AG10803 (cell line): ENCODE measurements at regions not wholly inside any gene's neighbourhood (a gene's known extent, or its start where the extent isn't known, plus 50 kb on each side); places are given as distances from the start of the nearest gene placed in this dataset.

Experiments
- DNase-seq: peaks from one replicate; pipeline ENCODE4 v3.0.0; 2010; ENCODE audit warnings: low read depth
- H3K4me3 ChIP-seq: 2 replicates; pipeline ENCODE4 v1.5.1; 2011; ENCODE audit warnings: mild to moderate bottlenecking, low read length, control low read depth
- TF ChIP-seq, protein P1 (sequence below): conservative IDR thresholded peaks from 2 replicates; pipeline ENCODE4 v1.5.1; 2011; ENCODE audit warnings: mild to moderate bottlenecking, low read length, control low read depth, inconsistent platforms

DNA sequence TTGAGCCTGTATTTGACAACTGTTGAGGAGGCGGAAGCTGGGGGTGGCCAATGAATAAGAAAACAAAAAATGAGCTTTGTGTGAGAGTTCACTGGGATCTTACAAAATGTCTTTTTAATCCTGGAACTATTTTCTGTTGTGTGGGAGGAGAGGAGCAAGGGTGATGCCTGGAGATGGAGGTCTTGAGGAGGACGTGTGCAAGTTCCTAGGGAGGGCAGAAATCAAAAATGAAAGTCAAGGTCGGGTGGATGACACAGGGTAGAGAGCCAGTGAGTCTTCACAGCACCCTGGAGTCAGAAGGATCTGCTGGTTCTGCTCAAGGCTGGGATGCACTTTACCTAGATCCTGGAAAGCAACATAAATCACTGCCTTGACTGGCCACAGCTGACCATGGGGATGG is 180.3 kb upstream of the PKDCC start:
- TF ChIP-seq, protein P1, sequence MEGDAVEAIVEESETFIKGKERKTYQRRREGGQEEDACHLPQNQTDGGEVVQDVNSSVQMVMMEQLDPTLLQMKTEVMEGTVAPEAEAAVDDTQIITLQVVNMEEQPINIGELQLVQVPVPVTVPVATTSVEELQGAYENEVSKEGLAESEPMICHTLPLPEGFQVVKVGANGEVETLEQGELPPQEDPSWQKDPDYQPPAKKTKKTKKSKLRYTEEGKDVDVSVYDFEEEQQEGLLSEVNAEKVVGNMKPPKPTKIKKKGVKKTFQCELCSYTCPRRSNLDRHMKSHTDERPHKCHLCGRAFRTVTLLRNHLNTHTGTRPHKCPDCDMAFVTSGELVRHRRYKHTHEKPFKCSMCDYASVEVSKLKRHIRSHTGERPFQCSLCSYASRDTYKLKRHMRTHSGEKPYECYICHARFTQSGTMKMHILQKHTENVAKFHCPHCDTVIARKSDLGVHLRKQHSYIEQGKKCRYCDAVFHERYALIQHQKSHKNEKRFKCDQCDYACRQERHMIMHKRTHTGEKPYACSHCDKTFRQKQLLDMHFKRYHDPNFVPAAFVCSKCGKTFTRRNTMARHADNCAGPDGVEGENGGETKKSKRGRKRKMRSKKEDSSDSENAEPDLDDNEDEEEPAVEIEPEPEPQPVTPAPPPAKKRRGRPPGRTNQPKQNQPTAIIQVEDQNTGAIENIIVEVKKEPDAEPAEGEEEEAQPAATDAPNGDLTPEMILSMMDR: no peak
- peak overlapping the region; percentile 20 for H3K4me3 ChIP-seq
- peak; percentile 13 for DNase-seq

GRCh38 chr2:41869542-41870264 is 178.1 kb upstream of the PKDCC start:
- DNase-seq: peak; percentile 56
- H3K4me3 ChIP-seq: no peak overlapping the region
- TF ChIP-seq, protein P1: peak; percentile 94

DNA sequence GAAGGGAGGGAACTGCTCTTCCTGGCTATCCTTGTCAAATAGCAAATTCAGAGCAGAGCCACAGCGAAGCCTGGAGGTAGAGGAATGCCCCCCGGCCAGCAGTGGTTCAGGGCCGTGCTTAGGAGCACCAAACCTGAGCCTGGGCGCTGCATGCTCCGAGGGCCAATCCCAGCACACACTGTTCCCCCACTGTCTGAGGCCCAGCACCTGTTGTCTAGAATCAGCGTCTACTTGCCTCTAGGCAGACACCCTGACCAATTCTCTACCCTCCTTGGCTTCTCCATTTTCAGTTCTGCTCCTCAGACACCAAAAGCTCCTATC is 177.6 kb upstream of the PKDCC start:
- TF ChIP-seq, protein P1: no peak
- DNase-seq: no peak
- no peak overlapping the region for H3K4me3 ChIP-seq

DNA sequence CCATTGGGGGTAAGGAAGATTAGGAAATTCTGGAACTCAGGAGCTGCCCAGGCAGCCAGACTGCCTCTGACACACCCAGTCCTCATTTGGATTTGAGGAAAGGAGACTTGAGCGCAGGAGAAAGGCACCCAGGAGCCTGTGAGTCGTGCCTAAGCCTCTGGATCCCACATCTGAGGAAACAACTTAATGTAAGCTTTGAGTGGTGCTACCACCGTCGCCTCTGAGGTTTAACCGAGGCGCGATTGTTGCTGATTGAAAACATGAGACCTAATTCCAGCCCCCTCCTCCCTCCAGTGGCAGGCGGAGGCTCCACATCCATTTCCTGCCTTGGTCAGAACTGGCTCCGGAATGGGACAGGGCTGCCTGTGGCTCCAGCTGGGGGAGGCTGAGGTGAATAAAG is 176.7 kb upstream of the PKDCC start:
- TF ChIP-seq, protein P1: peak; percentile 57
- H3K4me3 ChIP-seq: no peak overlapping the region

DNA sequence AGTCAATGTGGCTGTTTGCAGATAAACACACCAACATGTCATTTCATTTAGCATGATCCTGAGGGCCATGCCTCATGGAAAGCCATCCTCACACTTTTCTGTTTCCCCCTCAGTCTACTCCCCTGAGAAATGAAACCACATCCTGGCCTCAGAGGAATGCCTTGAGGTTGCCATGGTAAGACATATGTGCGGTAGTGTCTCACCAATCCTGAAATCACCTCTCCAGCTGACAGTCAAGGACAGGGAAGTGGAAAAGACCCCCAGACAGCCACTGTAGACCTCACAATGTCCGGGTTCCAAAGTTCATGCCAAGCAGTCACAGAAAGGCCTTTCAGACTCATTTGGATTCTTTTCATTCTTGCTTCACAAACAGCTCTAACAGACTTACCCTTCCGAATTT is 175.2 kb upstream of the PKDCC start:
- H3K4me3 ChIP-seq: no peak overlapping the region
- DNase-seq: peak; percentile 85
- TF ChIP-seq, protein P1: no peak

More for the DNA sequence above, 176.7 kb upstream of the PKDCC start:
- DNase-seq: peak; percentile 42

DNA sequence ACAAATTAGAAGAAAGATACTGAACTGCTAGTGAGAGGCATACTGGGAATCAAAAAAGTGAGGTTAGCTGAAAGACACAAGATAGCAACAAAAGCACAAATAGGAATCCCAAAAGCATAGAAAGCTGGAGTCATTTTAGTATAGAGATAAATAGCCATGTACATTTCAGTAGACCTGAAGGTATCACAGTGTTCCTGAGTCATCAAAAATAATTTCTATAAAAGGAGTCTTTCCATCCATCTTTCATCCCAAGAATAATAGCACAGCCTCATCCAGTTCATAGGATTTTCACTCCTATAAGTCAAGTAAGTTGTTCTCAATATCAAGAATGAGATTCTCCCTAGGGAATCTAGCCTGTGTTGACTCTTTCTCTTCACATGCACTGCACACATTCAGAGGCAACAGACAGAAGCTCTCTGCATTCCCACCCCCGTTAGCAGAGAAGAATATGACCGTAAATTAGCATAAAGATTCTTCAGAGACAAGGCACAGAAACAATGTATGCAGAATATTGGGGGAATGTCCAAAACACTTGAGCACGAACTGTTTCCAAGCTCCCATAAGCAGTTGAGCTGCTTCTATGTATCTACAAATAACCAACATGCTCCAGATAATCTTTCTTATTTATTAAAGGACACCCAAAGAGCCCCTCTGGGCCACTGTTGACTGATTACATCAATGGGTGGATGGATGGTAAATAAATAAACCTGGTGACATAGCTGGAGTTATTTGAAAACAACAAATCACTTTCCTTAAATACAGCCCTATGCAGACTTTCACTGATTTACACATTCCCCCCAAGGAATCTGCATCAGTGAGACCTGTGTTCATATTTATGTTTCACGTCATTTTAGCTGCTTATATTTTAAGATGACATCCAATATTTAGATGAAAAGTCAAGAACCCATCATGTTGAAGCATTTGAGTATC is 174.5 kb upstream of the PKDCC start:
- no peak for DNase-seq
- TF ChIP-seq, protein P1: no peak
- H3K4me3 ChIP-seq: no peak overlapping the region

DNA sequence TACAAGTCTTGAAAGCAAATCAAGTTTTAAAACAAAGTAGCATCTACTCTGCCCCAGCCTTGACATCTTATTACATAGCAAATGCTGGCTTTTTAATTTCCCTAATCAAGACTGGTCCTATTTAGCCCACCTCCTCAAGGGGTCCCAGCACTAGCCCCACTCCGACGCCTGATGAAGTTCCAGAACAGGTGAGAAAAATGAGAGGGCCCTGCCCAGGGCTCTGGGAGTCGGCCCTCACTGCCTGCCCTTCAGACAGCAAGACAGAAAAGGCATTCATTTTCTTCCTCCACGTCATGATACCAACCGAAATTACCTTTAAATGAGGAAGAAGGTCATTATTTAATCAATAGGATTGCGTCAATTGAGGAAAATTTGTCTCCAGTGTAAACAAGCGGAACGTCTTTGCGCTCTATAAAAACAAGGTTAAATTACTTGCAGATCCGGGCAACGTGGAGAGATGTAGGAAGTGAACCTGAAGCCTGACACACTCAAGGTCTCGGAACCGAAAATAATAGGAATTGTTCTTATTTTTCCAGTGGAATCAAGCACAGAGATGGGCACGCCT is 170.6 kb upstream of the PKDCC start:
- DNase-seq: no peak
- H3K4me3 ChIP-seq: no peak overlapping the region
- TF ChIP-seq, protein P1: no peak
